ENCODE measurements at regions not wholly inside any gene's neighbourhood (a gene's known extent, or its start where the extent isn't known, plus 50 kb on each side); places are given as distances from the start of the nearest gene placed in this dataset.

- no peak for DNase-seq
Measured at GRCh38 chr4:15232366-15233263, 195.2 kb upstream of the C1QTNF7 start.

- DNase-seq: no peak
Measured at GRCh38 chr4:15233264-15233597, 194.6 kb upstream of the C1QTNF7 start.

GRCh38 chr4:15233626-15234025 lies 194.2 kb upstream of the C1QTNF7 start:
- DNase-seq: peak; percentile 13

- DNase-seq: no peak
Measured at GRCh38 chr4:15234116-15234855, 193.5 kb upstream of the C1QTNF7 start.

GRCh38 chr4:15234856-15235126 lies 193.0 kb upstream of the C1QTNF7 start:
- DNase-seq: no peak

GRCh38 chr4:15235135-15235534 lies 192.7 kb upstream of the C1QTNF7 start:
- no peak for DNase-seq

- DNase-seq: no peak
Measured at GRCh38 chr4:15237648-15238230, 190.1 kb upstream of the C1QTNF7 start.

- peak; percentile 33 for DNase-seq
Measured at GRCh38 chr4:15238720-15239119, 189.1 kb upstream of the C1QTNF7 start.

GRCh38 chr4:15239866-15240265 lies 188.0 kb upstream of the C1QTNF7 start:
- no peak for DNase-seq

GRCh38 chr4:15240764-15241163 lies 187.1 kb upstream of the C1QTNF7 start:
- no peak for DNase-seq

GRCh38 chr4:15242021-15242420 lies 185.8 kb upstream of the C1QTNF7 start:
- DNase-seq: no peak

GRCh38 chr4:15244354-15244753 lies 183.5 kb upstream of the C1QTNF7 start:
- DNase-seq: no peak

GRCh38 chr4:15245006-15245530 lies 182.8 kb upstream of the C1QTNF7 start:
- no peak for DNase-seq

- DNase-seq: no peak
Measured at GRCh38 chr4:15250021-15250441, 177.8 kb upstream of the C1QTNF7 start.

GRCh38 chr4:15253349-15253748 lies 174.5 kb upstream of the C1QTNF7 start:
- no peak for DNase-seq

GRCh38 chr4:15254236-15254880 lies 173.5 kb upstream of the C1QTNF7 start:
- DNase-seq: no peak

- DNase-seq: no peak
Measured at GRCh38 chr4:15255537-15255936, 172.3 kb upstream of the C1QTNF7 start.

GRCh38 chr4:15260758-15261157 lies 167.1 kb upstream of the C1QTNF7 start:
- no peak for DNase-seq

GRCh38 chr4:15262396-15262795 lies 165.4 kb upstream of the C1QTNF7 start:
- DNase-seq: no peak

GRCh38 chr4:15270201-15270600 lies 157.6 kb upstream of the C1QTNF7 start:
- no peak for DNase-seq

- no peak for DNase-seq
Measured at GRCh38 chr4:15286041-15286440, 141.8 kb upstream of the C1QTNF7 start.

GRCh38 chr4:15291122-15291521 lies 136.7 kb upstream of the C1QTNF7 start:
- DNase-seq: no peak

GRCh38 chr4:15293711-15294110 lies 134.1 kb upstream of the C1QTNF7 start:
- no peak for DNase-seq
